ENCODE measurements at regions not wholly inside any gene's neighbourhood (a gene's known extent, or its start where the extent isn't known, plus 50 kb on each side); places are given as distances from the start of the nearest gene placed in this dataset.

DNA sequence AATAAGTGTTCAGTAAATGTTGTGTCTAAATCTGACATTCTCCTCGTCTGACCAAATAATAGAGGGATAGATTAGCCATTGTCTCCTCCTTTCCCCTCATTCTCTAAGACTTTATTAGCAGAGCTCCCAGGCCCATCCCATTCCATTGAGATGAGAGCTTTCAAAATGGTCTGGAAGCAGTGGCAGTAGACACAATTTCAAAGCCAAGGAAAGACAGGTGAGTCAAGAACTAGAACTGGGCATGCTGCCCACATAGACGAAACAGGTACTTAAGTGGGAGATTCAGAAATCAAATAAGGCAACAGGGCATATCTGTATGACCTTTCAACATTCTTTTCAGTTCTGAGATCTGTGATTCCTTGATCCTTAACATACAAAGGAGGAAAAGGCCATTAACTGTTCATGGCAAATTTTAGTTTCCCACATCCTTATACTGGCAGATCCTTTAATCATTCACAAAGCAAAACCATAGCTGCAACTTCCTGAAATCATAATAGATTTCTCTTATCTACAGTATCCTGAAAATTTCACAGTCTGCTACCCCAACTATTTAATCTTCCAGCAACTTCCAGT is 96.6 kb upstream of the KCNA4 start:
- TF ChIP-seq EZH2 (IDR thresholded peaks at IDR 0.05) (no peak), EZH2phosphoT487 (IDR thresholded peaks at IDR 0.05) (no peak)
- TF ChIP-seq, protein P1, sequence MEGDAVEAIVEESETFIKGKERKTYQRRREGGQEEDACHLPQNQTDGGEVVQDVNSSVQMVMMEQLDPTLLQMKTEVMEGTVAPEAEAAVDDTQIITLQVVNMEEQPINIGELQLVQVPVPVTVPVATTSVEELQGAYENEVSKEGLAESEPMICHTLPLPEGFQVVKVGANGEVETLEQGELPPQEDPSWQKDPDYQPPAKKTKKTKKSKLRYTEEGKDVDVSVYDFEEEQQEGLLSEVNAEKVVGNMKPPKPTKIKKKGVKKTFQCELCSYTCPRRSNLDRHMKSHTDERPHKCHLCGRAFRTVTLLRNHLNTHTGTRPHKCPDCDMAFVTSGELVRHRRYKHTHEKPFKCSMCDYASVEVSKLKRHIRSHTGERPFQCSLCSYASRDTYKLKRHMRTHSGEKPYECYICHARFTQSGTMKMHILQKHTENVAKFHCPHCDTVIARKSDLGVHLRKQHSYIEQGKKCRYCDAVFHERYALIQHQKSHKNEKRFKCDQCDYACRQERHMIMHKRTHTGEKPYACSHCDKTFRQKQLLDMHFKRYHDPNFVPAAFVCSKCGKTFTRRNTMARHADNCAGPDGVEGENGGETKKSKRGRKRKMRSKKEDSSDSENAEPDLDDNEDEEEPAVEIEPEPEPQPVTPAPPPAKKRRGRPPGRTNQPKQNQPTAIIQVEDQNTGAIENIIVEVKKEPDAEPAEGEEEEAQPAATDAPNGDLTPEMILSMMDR (IDR thresholded peaks at IDR 0.05), result no peak
